HG03159 (cell line): ENCODE measurements at regions not wholly inside any gene's neighbourhood (a gene's known extent, or its start where the extent isn't known, plus 50 kb on each side); places are given as distances from the start of the nearest gene placed in this dataset.
A peak's percentile ranks its signal among the peaks of the same experiment; 100 is the strongest.

Experiments used
- ATAC-seq: cut with Tn5 transposase; IDR thresholded peaks from one replicate; pipeline ENCODE4 v1.9.1; 2021; ENCODE audit warnings: mild to moderate bottlenecking, moderate library complexity; ENCODE audit not compliant: unreplicated experiment

GRCh38 chr5:125750147-125750860 is 672.9 kb upstream of the GRAMD2B start:
- ATAC-seq, result no peak

DNA sequence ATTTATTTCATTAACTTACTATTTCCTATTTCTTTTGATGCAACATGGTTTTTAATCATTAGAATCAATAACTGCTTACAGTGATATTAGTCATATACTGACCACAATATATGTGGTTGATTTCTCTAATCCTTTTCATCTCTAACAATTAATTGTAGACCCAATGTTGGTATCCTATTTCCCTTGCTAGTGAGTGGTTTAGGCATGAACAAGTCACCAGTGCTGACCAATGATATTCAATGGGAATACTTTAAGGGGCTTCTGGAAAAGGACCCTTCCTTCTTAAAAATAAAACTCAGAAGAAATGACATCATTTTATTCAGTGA is 672.4 kb upstream of the GRAMD2B start:
- ATAC-seq, result no peak

- ATAC-seq, result no peak
Observed at GRCh38 chr5:125756456-125756855, 666.8 kb upstream of the GRAMD2B start.

DNA sequence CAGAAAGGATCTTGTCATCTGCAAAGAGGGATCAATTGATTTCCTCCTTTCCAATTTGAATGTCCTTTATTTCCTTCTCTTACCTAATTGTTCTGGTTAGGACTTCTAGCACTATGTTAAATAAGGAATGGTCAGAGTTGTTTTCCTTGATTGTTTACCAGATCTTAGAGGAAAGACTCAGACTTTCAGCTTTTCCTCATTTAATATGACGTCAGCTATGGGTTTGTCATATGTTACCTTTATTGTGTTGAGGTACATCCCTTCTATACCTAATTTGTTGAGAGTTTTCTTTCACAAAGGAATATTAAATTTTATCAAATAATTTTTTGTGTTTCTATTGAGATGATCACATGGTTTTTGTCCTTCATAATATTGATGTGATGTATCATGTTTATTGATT is 656.5 kb upstream of the GRAMD2B start:
- ATAC-seq, result no peak

DNA sequence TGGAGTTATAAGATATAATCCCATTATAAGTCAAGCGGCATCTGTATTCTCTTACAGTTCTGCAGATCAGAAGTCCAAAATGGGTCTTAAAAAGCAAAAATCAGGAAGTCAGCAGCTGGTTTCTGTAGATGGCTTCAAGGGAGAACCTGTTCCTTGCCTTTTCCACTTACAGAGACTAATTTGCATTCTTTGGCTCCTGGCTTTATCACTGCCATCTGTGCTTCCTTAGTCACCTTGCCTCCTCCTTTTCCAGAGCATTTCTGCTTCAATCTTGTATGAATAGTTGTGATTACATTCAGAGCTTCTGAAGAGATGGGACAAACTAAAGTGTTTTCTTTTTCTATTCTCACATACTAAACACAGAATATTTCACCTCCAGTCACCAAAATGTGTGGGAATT is 647.3 kb upstream of the GRAMD2B start:
- ATAC-seq, result no peak

GRCh38 chr5:125776656-125777139 is 646.5 kb upstream of the GRAMD2B start:
- ATAC-seq, result no peak

GRCh38 chr5:125778791-125779190 is 644.4 kb upstream of the GRAMD2B start:
- no peak for ATAC-seq

- no peak for ATAC-seq
Observed at GRCh38 chr5:125785407-125785806, 637.8 kb upstream of the GRAMD2B start.

DNA sequence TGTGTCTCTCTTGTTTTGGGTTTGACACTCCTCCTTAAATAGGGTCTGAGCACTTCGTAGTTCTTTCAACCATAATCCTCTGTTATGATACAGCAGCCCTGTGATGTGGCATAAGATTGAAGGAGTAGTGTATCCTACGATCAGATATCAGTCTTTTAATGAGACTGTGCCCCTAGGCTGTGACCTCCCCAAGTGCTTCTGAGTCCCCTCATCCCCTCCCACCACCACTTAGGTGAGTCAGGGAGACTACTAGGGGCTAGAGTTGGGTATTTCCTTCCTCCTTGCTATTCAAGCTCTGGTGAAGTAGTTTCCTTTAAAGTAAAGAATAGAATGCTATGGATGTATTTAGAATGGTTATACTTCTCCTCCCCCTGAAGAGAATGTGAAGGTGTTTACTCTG is 637.2 kb upstream of the GRAMD2B start:
- no peak for ATAC-seq

DNA sequence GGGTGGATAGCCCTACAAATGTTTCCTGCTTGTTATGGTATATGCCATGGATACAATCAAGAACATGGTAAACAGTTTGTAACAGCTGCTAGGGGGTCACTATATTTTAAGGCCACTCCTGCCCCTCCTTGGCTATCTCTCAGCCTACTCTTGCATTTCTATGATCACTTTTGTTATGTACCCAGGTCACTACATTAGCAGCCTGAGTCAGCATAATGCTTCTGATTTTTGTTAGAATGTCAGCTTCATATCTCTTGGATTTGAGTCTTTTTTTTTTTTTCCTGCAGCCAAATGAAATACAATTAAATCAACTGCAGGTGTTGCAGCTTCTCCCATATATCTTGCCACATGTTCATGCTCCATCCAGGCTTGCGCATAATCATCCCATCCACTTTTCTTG is 629.7 kb upstream of the GRAMD2B start:
- ATAC-seq, result no peak

GRCh38 chr5:125794922-125795321 is 628.3 kb upstream of the GRAMD2B start:
- ATAC-seq, result no peak

DNA sequence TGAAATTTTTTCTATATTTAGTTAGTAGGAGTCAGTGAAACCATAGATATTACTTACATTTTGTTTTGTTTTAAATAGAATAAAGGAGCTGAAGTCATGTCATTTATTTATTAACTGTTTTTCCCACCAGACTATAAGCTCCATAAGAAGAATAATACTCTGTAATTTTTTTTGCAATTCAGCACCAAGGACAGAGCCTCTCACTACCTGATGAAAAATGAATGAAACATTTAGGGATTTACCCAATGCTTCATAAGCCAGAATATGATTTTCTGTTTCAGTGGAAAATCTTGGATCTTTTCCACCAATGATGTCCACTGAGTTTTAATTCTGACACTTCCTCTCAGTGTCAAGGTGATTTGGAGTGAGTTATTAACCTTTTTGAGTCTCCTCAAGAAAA is 624.9 kb upstream of the GRAMD2B start:
- ATAC-seq, result no peak

DNA sequence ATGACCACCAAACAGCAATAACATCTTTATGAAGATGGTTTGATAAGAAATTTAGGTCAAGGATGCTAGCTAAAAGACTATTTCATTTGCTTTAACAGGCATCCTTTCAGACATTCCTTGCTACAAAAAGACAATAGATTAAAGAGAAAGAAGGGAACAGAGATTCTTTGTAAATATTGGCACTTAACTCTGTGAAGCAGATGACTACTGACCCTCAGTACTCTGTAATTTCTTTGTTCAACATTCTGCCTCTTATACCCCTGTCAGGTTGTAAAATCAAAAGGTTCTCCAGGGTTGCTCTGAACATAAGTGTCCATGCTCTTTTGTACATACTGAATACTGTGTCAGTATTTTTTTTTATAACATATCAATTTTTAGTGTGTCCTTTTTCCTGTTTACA is 610.6 kb upstream of the GRAMD2B start:
- no peak for ATAC-seq

GRCh38 chr5:125813221-125813974 is 609.8 kb upstream of the GRAMD2B start:
- no peak for ATAC-seq

DNA sequence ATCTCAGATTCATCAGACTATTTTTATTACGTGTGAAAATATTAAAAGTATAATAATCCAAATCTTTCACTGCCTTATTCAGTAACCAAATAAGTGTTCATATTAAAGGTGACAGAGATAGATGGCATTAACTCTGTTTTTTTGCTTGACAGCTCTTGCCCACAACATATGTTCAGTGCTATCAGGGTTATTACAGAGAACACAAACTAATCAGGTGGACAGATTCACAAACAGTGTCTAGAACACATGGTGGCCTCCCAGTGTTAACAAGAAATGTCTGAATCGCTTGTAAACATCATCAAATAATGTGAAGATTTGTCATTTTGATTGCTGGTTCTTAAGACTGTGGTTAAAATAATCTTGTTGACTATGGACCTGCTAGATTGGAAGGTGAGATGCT is 609.1 kb upstream of the GRAMD2B start:
- no peak for ATAC-seq

- ATAC-seq, result no peak
Observed at GRCh38 chr5:125823572-125823971, 599.6 kb upstream of the GRAMD2B start.

DNA sequence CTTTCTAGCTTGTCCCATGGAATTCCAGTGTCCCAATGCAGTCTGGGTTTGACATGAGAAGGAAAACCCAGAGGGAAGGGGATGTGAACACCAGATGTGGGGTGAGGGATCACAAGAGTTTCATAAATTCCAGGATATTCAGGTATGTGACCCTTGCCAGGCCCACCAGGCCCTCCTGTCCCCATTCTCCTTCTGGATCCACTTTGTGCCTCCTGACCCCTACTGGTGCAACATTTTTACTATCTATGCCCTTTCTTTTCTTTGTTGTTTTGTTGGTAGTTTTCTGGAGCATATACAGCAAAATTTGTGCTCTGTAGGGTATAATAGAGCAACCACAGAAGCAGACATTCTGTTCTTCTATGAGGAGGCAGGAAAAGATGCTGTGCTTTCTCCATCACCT is 597.0 kb upstream of the GRAMD2B start:
- ATAC-seq, result no peak

DNA sequence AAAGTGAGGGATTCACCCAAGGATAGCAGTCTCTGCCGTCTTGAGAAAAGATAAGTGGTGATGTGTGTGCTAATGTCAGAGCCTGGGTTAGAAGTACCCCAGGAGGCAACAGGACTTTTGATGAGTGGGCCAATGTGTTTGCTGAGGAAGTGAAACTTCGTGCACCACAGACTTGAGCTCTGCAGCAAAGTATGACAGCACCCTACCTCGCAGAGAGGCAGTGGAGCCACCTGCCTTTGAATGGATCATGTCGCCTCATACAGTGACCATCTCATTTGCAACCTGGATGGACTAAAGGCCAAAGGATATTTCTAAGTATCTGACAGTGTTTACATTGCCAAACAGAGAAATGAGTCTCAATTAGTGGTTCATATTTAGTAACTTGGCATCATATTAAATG is 593.9 kb upstream of the GRAMD2B start:
- peak; percentile 99 for ATAC-seq

GRCh38 chr5:125833398-125833797 is 589.8 kb upstream of the GRAMD2B start:
- ATAC-seq, result no peak

DNA sequence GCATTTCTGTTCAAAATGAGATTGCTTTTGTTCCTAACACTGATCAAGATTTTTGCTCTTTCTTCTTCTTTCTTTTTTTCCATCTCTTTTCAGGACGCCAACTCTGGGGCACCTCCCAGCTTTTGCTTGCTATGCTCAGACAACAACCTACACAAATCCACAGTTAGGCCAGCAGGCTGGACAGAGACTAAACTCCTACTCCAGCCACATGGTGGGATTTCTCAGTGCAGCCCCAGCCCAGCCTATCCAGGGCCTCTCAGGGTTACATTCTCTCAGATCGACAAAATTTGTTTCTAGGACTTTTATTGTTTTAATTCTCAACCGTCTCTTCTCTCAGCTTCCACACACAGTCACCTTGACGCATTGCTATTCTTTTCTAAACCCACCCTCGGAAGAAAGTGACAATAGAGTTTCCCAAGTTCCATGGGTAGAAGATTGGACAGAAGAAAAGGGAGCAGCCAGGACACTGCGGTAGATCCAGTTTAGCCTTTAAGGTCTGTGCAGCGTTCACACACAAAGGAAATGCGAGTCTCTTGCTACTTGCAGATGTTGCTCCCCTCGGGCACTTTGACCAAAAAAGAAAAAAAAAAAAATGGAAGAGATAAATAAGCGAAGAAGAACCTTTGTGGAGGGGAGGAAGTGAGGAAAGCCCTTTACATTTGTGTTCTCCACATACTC is 588.6 kb upstream of the GRAMD2B start:
- no peak for ATAC-seq

- peak; percentile 80 for ATAC-seq
Observed at GRCh38 chr5:125835293-125836172, 587.7 kb upstream of the GRAMD2B start.
